ENCODE measurements at regions not wholly inside any gene's neighbourhood (a gene's known extent, or its start where the extent isn't known, plus 50 kb on each side); places are given as distances from the start of the nearest gene placed in this dataset.

DNA sequence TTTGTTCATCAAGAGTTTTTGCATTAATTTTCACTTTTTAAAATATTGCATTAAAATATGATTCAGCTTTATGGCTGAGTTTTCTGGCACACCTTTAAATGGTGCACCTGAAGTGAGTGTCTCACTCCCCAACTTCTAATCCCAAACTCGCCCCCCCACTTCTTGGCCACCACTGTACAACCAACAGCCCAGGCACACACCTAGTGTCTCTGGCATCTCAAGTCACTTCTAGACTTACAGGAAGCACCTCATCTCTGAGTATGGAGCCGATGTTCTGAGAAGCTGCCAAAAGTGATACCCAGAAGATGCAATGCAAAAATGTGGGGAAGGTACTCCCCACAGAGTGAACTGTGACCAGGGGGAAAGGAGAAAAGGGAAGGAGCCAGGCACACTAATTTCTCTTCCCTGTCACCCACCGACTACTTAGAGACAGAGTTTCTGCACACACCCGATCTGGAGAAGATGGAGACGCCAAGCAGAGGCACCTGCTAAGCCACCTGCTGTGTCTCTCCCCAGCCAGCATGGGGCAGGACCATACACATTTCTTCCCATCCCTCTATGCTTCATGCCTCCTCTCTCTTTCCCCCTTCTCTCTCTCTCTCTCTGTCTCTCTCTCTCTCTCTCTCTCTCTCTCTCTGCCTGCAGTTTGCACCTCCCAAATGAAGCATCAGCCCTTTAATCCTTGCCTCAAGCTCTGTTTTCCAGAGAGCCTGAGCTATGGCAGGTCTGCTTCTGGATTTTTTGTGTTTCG, 155.3 kb upstream of the ZNF507 start:
- Histone ChIP-seq H3K9me3 (ENCODE audit: control insufficient read depth in 1 of 2, low read length in 2 of 2) (no peaks in the 10 kb centered on the region), H3K27ac (ENCODE audit: low read depth, low read length) (no peak overlapping the region), H3K9ac (ENCODE audit: low read depth in 1 of 2, low read length in 2 of 2) (no peak overlapping the region), H3K4me1 (ENCODE audit: control insufficient read depth in 1 of 2, insufficient read depth in 2 of 2, low read length in 2 of 2) (no peaks in the 10 kb centered on the region), H3K27me3 (ENCODE audit: control insufficient read depth in 1 of 2, insufficient read depth in 2 of 2, low read length in 2 of 2) (no peaks in the 10 kb centered on the region), H3K36me3 (ENCODE audit: control insufficient read depth in 1 of 2, insufficient read depth in 2 of 2, low read length in 2 of 2) (no peaks in the 10 kb centered on the region), H3K4me3 (ENCODE audit: low read depth in 1 of 2, low read length in 2 of 2) (no peak overlapping the region)

- Histone ChIP-seq H3K9ac (ENCODE audit: low read depth in 1 of 2, low read length in 2 of 2) (no peak overlapping the region), H3K27ac (ENCODE audit: low read depth, low read length) (no peak overlapping the region), H3K36me3 (ENCODE audit: control insufficient read depth in 1 of 2, insufficient read depth in 2 of 2, low read length in 2 of 2) (no peaks in the 10 kb centered on the region), H3K27me3 (ENCODE audit: control insufficient read depth in 1 of 2, insufficient read depth in 2 of 2, low read length in 2 of 2) (no peaks in the 10 kb centered on the region), H3K4me3 (ENCODE audit: low read depth in 1 of 2, low read length in 2 of 2) (no peak overlapping the region), H3K4me1 (ENCODE audit: control insufficient read depth in 1 of 2, insufficient read depth in 2 of 2, low read length in 2 of 2) (no peaks in the 10 kb centered on the region), H3K9me3 (ENCODE audit: control insufficient read depth in 1 of 2, low read length in 2 of 2) (no peaks in the 10 kb centered on the region)
Measured at GRCh38 chr19:32191921-32192320, 153.5 kb upstream of the ZNF507 start.

DNA sequence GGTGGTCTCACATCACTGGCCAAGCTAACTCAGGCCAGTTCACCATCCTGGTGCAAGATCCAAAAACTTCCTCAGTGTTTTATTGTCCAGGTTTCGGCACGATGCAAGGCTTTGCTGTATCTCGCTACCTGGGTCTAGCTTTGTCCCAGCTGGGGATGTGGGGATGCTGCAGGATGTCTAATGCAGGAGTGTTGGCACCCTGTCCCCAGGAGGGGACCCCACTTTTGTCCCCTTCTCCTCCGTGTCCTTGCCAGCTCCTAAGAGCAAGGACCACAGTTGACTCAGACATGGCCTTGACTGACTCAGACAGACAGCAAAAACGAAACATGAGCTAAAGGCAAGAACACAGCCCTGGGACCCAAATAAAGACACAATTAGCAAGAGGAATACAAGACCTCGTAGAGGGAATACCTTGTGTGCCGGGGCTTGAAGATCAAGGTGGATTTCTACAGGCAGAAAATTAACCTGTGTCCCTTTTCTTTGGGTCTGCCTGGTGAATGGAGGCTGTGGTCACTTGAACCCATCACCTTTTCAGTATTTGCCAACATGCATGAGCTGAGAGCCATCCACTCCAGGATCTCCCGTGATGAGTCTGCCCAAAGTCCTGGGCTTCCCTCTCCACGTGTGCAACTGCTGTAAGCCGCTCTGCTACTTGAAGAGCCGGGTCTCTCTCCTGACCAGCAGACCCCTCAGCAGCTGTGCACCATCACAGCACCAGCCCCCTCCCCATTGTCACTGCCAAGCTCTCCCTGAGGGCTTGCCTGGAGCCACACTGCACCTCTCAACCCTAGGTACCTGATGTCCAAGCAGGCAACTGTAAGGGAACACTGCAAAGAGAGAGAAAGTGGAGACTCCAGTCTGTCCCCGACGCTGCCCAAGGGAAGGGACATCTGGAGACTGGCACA, 149.5 kb upstream of the ZNF507 start:
- no peaks in the 10 kb centered on the region for H3K9me3 ChIP-seq (ENCODE audit: control insufficient read depth in 1 of 2, low read length in 2 of 2)
- H3K4me1 ChIP-seq (ENCODE audit: control insufficient read depth in 1 of 2, insufficient read depth in 2 of 2, low read length in 2 of 2), result no peaks in the 10 kb centered on the region
- H3K27ac ChIP-seq (ENCODE audit: low read depth, low read length), result no peak overlapping the region
- H3K36me3 ChIP-seq (ENCODE audit: control insufficient read depth in 1 of 2, insufficient read depth in 2 of 2, low read length in 2 of 2), result no peaks in the 10 kb centered on the region
- no peaks in the 10 kb centered on the region for H3K27me3 ChIP-seq (ENCODE audit: control insufficient read depth in 1 of 2, insufficient read depth in 2 of 2, low read length in 2 of 2)
- no peak overlapping the region for H3K4me3 ChIP-seq (ENCODE audit: low read depth in 1 of 2, low read length in 2 of 2)
- H3K9ac ChIP-seq (ENCODE audit: low read depth in 1 of 2, low read length in 2 of 2), result no peak overlapping the region

DNA sequence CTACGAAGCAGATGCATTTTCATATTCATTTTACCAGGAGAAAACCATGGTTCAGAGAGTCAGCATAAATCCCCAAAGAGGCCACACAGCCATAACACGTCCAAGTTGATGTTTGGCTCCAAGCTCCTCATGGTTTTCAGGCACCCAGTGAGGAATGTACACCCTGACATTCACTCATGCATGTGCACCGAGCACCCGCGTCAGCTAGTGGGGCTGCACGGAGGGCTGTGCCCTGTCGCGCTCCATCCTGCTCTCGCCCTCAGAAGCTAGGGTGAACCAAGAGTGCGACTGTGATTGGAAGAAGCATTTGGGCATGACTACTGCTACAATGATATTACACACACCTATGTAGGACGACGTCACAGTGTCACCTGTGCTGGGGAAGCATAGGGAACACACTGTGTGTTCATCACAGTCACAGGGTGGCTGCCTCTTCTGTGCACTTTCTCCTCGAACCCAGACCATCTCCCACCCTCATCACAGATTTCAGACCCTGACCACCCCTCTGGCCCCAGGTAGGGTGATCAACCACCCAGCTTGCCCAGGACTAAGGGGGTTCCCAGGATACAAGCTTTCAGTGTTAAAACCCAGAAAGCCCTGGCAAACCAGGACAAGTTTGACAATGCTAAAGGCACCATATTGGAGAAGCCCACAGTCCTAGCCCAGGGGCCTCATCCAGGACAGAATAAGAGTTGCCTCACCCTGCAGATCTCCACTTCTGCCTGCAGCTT, 148.6 kb upstream of the ZNF507 start:
- H3K4me1 ChIP-seq (ENCODE audit: control insufficient read depth in 1 of 2, insufficient read depth in 2 of 2, low read length in 2 of 2), result no peaks in the 10 kb centered on the region
- no peaks in the 10 kb centered on the region for H3K27me3 ChIP-seq (ENCODE audit: control insufficient read depth in 1 of 2, insufficient read depth in 2 of 2, low read length in 2 of 2)
- no peak overlapping the region for H3K4me3 ChIP-seq (ENCODE audit: low read depth in 1 of 2, low read length in 2 of 2)
- no peak overlapping the region for H3K27ac ChIP-seq (ENCODE audit: low read depth, low read length)
- H3K36me3 ChIP-seq (ENCODE audit: control insufficient read depth in 1 of 2, insufficient read depth in 2 of 2, low read length in 2 of 2), result no peaks in the 10 kb centered on the region
- no peak overlapping the region for H3K9ac ChIP-seq (ENCODE audit: low read depth in 1 of 2, low read length in 2 of 2)
- no peaks in the 10 kb centered on the region for H3K9me3 ChIP-seq (ENCODE audit: control insufficient read depth in 1 of 2, low read length in 2 of 2)

DNA sequence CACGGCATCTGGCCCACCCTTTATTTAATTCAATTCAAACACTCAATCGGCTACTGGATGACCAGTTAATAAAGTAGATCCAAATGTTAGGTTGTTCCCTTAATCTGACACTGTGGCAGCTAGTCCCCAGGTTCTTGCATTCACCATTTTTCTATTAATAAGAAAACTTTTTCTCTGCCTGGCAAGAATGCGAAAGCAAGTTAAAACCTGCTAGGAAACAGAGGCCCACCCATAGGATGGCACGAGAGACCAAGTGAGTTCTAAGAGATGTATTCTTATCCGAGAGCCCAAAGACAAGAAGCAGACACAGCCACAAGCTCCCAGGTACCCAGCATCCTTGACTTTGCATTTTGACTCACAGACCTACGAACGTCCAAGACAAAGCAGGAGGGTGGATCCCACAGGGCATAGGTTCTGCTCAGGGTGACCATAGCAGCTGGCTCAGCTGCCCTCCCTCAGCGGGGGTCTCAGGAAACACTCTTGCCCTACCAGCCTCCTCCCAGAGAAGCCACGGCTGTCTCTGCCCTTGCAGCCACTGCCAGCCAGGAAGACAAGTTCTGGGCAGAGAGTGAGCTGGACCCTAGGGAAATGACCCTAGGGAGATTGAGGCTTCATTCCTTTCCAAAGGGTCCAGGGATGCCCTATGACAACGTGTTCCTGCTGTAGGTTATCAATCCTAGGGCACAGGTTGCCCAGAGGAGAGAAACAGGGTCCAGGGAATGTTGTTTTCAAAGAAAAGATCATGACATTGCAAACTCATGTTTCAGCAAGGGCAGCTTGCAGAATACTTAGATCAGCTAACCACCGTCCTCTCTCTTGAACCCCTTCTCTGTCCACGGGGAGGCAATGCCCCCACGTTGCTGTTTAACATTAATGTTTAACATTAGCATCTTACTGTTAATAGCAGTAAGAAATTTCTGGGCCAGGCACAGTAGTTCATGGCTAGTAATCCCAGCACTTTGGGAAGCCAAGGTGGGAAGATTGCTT, 147.2 kb upstream of the ZNF507 start:
- Histone ChIP-seq H3K9ac (ENCODE audit: low read depth in 1 of 2, low read length in 2 of 2) (no peak overlapping the region), H3K4me1 (ENCODE audit: control insufficient read depth in 1 of 2, insufficient read depth in 2 of 2, low read length in 2 of 2) (no peaks in the 10 kb centered on the region), H3K4me3 (ENCODE audit: low read depth in 1 of 2, low read length in 2 of 2) (no peak overlapping the region), H3K9me3 (ENCODE audit: control insufficient read depth in 1 of 2, low read length in 2 of 2) (no peaks in the 10 kb centered on the region), H3K36me3 (ENCODE audit: control insufficient read depth in 1 of 2, insufficient read depth in 2 of 2, low read length in 2 of 2) (no peaks in the 10 kb centered on the region), H3K27me3 (ENCODE audit: control insufficient read depth in 1 of 2, insufficient read depth in 2 of 2, low read length in 2 of 2) (no peaks in the 10 kb centered on the region), H3K27ac (ENCODE audit: low read depth, low read length) (no peak overlapping the region)

DNA sequence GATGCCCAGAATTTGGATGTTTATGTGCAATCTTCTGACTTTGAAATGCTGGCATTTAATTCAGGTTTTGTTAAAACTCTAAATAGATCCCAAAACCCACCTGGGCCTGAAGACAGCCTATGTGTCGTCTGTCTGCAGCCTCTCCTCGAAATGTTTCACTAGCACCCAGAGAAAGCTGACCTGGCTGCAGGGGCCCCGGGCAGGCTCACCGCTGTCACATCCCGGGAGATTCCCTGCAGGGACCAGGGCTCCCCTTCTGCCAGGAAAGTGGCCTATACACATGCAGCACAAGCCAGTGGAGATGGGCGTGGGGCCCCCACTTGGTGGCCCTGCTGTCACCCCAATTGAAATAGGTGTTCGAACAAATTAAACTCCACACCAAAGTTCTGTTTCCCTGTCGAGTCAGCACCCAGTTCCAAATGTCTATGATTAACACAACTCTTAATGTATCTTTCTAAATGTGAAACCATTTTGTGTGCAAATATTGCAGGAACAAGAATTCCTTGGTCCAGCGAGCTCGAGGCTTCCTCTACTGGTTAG, 145.8 kb upstream of the ZNF507 start:
- Histone ChIP-seq H3K27ac (ENCODE audit: low read depth, low read length) (no peak overlapping the region), H3K4me1 (ENCODE audit: control insufficient read depth in 1 of 2, insufficient read depth in 2 of 2, low read length in 2 of 2) (no peaks in the 10 kb centered on the region), H3K27me3 (ENCODE audit: control insufficient read depth in 1 of 2, insufficient read depth in 2 of 2, low read length in 2 of 2) (no peaks in the 10 kb centered on the region), H3K9me3 (ENCODE audit: control insufficient read depth in 1 of 2, low read length in 2 of 2) (no peaks in the 10 kb centered on the region), H3K9ac (ENCODE audit: low read depth in 1 of 2, low read length in 2 of 2) (no peak overlapping the region), H3K36me3 (ENCODE audit: control insufficient read depth in 1 of 2, insufficient read depth in 2 of 2, low read length in 2 of 2) (no peaks in the 10 kb centered on the region), H3K4me3 (ENCODE audit: low read depth in 1 of 2, low read length in 2 of 2) (no peak overlapping the region)

DNA sequence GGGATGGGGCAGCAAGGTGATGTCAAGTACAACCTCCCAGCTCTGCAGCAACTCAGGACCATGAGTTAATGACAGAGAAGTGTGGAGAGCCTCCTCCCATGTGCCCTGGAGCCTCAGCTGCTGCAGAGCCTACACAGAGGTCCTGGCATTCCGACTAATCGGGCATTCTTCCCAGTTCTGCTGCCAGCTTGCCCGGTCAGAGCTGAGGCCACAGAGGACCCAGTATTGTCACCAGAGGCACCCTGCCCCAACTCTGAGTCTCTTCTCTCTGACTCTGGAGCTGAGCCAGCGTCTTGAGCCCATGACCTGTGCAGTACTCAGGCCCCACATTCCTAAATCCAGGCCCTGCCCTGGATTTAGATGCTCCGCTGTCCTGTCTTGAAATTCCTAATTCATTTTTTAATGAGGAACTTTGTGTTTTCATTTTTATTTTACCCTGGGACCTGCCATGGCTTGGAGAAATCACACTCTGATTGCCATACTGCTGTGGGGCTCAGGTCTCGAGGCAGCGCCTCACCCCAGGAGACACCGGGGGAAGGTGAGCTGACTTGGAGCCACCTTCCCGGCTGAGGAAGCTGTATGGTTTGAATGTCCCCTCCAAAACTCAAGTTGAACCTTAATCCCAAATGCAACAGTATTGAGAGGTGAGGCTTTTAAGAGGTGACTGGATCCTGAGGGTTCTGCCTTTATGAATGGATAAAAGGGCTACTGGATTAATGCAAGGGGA, 144.9 kb upstream of the ZNF507 start:
- no peaks in the 10 kb centered on the region for H3K27me3 ChIP-seq (ENCODE audit: control insufficient read depth in 1 of 2, insufficient read depth in 2 of 2, low read length in 2 of 2)

DNA sequence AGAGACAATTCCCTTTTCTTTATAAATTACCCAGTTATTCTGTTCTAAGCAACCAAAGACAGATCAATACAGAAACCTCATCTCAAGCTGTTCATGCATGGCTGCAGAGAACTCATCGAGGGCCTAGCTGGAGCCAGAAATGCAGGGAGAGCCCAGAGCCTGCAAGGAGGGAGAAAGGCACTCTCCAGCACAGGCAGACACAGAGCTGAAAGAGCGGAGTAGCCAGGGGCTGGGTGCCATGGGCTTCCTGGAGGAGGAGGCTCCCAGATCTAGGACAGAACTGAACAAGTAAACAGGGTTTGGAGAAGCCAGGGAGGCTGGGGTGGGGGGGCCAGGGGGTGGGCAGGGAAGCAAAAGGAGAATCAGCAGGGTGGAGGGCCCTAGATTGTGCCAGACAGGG, 144.2 kb upstream of the ZNF507 start:
- Histone ChIP-seq H3K36me3 (ENCODE audit: control insufficient read depth in 1 of 2, insufficient read depth in 2 of 2, low read length in 2 of 2) (no peaks in the 10 kb centered on the region), H3K4me3 (ENCODE audit: low read depth in 1 of 2, low read length in 2 of 2) (no peak overlapping the region), H3K4me1 (ENCODE audit: control insufficient read depth in 1 of 2, insufficient read depth in 2 of 2, low read length in 2 of 2) (no peaks in the 10 kb centered on the region), H3K27ac (ENCODE audit: low read depth, low read length) (no peak overlapping the region), H3K9ac (ENCODE audit: low read depth in 1 of 2, low read length in 2 of 2) (no peak overlapping the region), H3K9me3 (ENCODE audit: control insufficient read depth in 1 of 2, low read length in 2 of 2) (no peaks in the 10 kb centered on the region), H3K27me3 (ENCODE audit: control insufficient read depth in 1 of 2, insufficient read depth in 2 of 2, low read length in 2 of 2) (no peaks in the 10 kb centered on the region)

More for the DNA sequence above, 144.9 kb upstream of the ZNF507 start:
- H3K27ac ChIP-seq (ENCODE audit: low read depth, low read length), result no peak overlapping the region
- H3K9me3 ChIP-seq (ENCODE audit: control insufficient read depth in 1 of 2, low read length in 2 of 2), result no peaks in the 10 kb centered on the region
- H3K36me3 ChIP-seq (ENCODE audit: control insufficient read depth in 1 of 2, insufficient read depth in 2 of 2, low read length in 2 of 2), result no peaks in the 10 kb centered on the region
- H3K9ac ChIP-seq (ENCODE audit: low read depth in 1 of 2, low read length in 2 of 2), result no peak overlapping the region
- H3K4me3 ChIP-seq (ENCODE audit: low read depth in 1 of 2, low read length in 2 of 2), result no peak overlapping the region
- H3K4me1 ChIP-seq (ENCODE audit: control insufficient read depth in 1 of 2, insufficient read depth in 2 of 2, low read length in 2 of 2), result no peaks in the 10 kb centered on the region

DNA sequence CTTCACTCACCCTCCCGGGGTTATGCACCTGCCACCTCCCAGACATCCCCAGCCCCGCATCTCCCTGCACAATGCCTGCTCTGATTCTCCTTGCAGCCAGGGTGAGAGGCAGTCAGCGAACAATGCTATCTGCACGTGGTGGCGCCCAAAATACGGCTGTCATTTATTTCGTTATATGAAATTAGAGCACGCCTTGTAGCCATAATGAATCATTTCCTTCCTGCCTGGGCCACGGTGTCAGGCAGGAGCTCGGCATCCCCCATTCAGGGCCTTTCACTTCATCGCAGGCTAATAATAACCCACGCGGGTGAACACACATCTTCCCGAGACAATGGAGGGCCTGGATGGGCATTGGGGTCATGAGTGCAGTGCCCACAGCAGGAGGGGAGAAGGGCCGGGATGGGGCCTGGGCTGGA, 143.8 kb upstream of the ZNF507 start:
- Histone ChIP-seq H3K4me3 (ENCODE audit: low read depth in 1 of 2, low read length in 2 of 2) (no peak overlapping the region), H3K36me3 (ENCODE audit: control insufficient read depth in 1 of 2, insufficient read depth in 2 of 2, low read length in 2 of 2) (no peaks in the 10 kb centered on the region), H3K4me1 (ENCODE audit: control insufficient read depth in 1 of 2, insufficient read depth in 2 of 2, low read length in 2 of 2) (no peaks in the 10 kb centered on the region), H3K27ac (ENCODE audit: low read depth, low read length) (no peak overlapping the region), H3K27me3 (ENCODE audit: control insufficient read depth in 1 of 2, insufficient read depth in 2 of 2, low read length in 2 of 2) (no peaks in the 10 kb centered on the region), H3K9me3 (ENCODE audit: control insufficient read depth in 1 of 2, low read length in 2 of 2) (no peaks in the 10 kb centered on the region), H3K9ac (ENCODE audit: low read depth in 1 of 2, low read length in 2 of 2) (no peak overlapping the region)

All from duodenal mucosa (tissue), 2 donors.